ENCODE measurements at regions not wholly inside any gene's neighbourhood (a gene's known extent, or its start where the extent isn't known, plus 50 kb on each side); places are given as distances from the start of the nearest gene placed in this dataset.

GRCh38 chr2:139018252-139018651 lies 238.1 kb upstream of the NXPH2 start:
- TF ChIP-seq POLR2AphosphoS5 (IDR thresholded peaks at IDR 0.05; ENCODE audit: low read depth): no peak
- TF ChIP-seq REST (IDR thresholded peaks at IDR 0.05; ENCODE audit: insufficient replicate concordance, low read depth): no peak
- TF ChIP-seq CTCF (IDR thresholded peaks at IDR 0.05; ENCODE audit: insufficient read depth, low read length): no peak
